ENCODE measurements at regions not wholly inside any gene's neighbourhood (a gene's known extent, or its start where the extent isn't known, plus 50 kb on each side); places are given as distances from the start of the nearest gene placed in this dataset.
"Not testable (repeated sequence)": the region's sequence is repeated elsewhere in the genome, so short reads cannot be mapped to it uniquely, and the experiment has no call there.

DNA sequence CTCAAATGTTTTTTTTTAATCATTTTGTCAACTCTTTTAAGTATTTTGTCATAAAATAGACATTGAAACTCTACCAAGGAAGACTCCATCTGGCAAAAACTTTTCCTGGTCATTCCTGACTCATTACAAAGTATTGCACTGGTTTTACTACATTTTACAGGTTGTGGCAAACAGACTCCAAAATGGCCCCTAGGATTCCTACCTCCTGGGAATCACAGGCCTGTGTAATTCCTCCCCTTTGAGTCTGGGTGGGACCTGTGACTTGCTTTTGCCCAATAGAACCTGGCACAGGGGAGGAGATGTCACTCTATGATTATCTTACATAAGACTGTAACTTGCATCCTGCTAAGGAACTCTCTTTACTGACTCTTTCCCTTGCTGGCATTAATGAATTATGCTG lies 123.6 kb upstream of the KCNJ6 start:
- no peak for DNase-seq (ENCODE audit: low spot score)

- DNase-seq (ENCODE audit: low spot score): no peak
Measured at GRCh38 chr21:38041493-38041892, 125.2 kb upstream of the KCNJ6 start.

GRCh38 chr21:38042246-38042645 lies 126.0 kb upstream of the KCNJ6 start:
- no peak for DNase-seq (ENCODE audit: low spot score)

DNA sequence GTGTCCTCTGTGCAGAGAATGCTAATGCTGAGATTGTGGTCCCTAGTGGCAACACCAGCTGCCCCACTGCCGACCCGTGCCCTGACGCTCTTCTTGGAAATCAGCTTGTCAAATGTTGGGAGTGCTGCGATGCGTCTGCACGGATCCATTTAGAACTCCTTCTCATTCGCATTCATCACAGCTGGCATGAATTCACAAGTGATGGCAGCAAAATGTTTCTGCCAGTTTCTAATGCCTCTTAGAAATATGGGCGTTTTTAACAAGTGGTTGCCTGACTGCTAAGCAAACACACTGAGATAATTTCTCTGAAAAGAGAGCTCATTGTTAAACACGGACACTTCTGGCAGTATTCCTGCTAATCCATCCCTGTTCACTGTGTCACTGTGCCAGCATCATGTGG lies 131.9 kb upstream of the KCNJ6 start:
- no peak for DNase-seq (ENCODE audit: low spot score)

DNA sequence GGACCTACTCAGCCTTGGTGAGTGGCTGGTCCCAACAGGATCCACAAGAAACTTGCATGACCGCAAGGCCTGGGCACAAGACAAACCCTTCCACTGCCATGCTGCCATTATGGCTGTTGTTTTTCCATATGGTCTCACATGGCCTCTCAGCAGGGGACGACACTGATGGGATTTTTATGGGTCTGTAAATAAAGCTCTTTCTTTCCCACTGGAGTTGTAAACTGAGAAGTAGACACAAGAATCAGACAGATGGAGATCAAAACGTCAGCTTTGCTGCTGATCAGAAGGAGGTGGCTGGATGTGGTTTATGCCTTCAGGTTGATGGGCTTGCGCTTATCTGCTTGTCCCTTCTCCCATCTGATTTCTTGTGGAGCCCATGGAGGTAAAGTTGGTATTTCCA lies 138.1 kb upstream of the KCNJ6 start:
- no peak for DNase-seq (ENCODE audit: low spot score)

DNA sequence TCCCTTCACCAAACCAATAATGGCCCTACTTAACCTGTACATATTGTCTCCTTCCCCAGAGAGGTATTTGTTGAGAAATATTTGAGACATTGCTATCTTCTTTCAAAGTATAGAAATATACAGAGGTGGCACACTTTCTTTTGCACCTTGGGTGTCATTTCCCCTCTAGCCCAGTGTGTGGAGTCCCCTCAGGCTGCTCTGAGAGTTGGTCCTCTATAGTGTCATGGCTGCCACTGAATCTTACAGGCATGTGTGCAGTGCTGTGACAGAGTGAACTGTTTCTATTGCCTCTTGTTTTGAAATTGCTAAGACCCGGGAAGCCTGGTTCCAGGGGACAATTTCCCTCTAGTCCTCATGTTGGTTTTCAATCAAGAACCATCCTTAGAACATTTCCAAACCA lies 140.2 kb upstream of the KCNJ6 start:
- no peak for DNase-seq (ENCODE audit: low spot score)

GRCh38 chr21:38057626-38058025 lies 141.4 kb upstream of the KCNJ6 start:
- DNase-seq (ENCODE audit: low spot score): no peak

- DNase-seq (ENCODE audit: low spot score): no peak
Measured at GRCh38 chr21:38060533-38060932, 144.3 kb upstream of the KCNJ6 start.

- no peak for DNase-seq (ENCODE audit: low spot score)
Measured at GRCh38 chr21:38067086-38067739, 151.0 kb upstream of the KCNJ6 start.

DNA sequence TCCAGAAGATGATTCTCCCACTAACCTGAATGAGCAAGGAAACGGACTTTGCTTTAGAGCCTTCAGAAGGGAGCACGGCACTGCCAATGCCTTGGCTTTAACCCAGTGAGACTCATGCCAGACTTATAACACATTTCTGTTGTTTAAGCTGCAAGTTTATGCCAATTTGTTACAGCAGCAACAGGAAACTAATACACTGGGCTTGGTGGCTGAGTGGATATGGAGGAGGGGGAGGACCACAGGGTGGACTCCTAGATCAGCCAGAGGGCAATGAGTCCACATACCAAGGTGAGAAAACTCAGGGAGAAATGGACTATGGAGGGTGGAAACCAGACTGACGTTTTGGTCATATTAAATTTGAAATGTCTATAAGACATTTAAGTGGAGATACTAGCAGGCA lies 156.2 kb upstream of the KCNJ6 start:
- DNase-seq (ENCODE audit: low spot score): no peak

GRCh38 chr21:38075833-38076587 lies 159.8 kb upstream of the KCNJ6 start:
- DNase-seq (ENCODE audit: low spot score): no peak

DNA sequence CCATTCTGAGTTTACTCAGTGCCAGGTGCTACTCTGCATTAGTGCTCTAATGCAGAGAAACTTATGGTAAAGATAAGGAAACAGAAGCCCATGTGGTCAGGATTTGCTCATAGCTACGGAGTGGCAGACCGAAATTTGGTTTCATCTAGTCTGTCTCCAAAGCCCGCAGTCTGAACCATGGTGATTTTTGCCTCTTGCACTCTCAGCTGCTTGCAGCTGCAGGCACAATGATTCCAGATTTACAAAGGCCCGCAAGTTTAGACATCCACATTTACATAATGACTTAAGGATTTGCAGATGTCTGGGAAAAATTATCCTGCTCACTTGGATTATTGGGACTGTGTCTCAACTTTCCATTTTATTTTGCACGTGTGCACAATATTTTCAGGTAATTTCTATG lies 161.3 kb upstream of the KCNJ6 start:
- no peak for DNase-seq (ENCODE audit: low spot score)

DNA sequence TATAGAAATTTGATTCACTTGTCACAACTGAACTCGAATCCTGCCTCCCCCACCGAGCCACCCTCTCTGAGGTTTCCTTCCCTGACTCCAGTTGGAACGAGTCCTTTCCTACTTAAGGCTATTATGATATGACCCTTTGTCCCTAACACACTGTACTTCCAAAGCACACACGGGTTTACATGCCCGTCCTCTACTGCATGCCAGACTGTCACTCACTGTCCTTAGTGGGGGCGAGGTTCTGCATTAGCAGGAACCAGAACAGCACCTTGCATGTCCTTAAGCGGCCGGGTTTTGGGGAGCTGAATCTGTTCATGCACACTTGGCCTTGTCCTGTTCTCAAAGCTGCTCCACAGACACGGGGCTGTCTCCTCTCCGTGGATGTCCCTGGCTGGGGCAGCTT lies 164.6 kb upstream of the KCNJ6 start:
- no peak for DNase-seq (ENCODE audit: low spot score)

DNA sequence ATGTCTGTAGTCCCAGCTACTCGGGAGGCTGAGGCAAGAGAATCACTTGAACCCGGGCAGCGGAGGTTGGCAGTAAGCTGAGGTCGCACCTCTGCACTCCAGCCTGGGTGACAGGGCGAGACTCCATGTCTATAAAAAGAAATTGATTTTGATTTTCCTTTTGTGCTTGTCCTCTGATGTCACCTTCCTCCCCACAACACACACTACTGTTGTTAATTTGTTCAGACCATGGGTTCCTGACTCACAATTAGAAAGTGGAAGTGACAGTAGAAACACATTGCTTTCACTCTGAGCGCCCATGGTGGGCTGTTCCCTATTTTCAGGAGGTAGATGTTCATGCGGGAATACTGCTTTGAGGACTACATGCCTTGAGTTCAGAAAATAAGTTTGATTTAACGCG lies 165.5 kb upstream of the KCNJ6 start:
- DNase-seq (ENCODE audit: low spot score): no peak

- DNase-seq (ENCODE audit: low spot score): no peak
Measured at GRCh38 chr21:38082936-38083485, 166.8 kb upstream of the KCNJ6 start.

GRCh38 chr21:38083535-38083934 lies 167.3 kb upstream of the KCNJ6 start:
- DNase-seq (ENCODE audit: low spot score): no peak

- no peak for DNase-seq (ENCODE audit: low spot score)
Measured at GRCh38 chr21:38086580-38086979, 170.2 kb upstream of the KCNJ15 start.

GRCh38 chr21:38088916-38089762 lies 167.7 kb upstream of the KCNJ15 start:
- no peak for DNase-seq (ENCODE audit: low spot score)

- DNase-seq (ENCODE audit: low spot score): no peak
Measured at GRCh38 chr21:38089763-38090046, 167.1 kb upstream of the KCNJ15 start.

- not testable (repeated sequence) for DNase-seq (ENCODE audit: low spot score)
Measured at GRCh38 chr21:38091061-38091460, 165.7 kb upstream of the KCNJ15 start.

- DNase-seq (ENCODE audit: low spot score): no peak
Measured at GRCh38 chr21:38092051-38092450, 164.7 kb upstream of the KCNJ15 start.

DNA sequence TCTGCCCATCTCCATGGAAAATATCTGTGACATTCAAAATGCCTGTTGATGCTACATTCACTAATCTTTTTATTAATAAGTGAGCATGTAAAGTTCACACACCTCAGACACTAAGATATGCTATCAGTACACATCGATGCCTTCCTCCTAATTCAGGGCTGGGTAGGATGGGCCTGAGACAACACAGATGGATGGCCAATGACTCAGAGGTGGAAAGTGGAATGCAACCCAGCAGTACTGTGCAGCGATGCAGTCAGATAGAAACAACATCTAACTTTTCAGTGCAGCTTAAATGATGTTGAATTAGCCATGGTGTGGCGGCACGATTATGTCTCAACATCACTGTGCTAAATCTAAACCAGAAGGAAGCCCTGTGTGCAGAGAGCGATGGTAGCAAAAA lies 161.6 kb upstream of the KCNJ15 start:
- DNase-seq (ENCODE audit: low spot score): no peak

DNA sequence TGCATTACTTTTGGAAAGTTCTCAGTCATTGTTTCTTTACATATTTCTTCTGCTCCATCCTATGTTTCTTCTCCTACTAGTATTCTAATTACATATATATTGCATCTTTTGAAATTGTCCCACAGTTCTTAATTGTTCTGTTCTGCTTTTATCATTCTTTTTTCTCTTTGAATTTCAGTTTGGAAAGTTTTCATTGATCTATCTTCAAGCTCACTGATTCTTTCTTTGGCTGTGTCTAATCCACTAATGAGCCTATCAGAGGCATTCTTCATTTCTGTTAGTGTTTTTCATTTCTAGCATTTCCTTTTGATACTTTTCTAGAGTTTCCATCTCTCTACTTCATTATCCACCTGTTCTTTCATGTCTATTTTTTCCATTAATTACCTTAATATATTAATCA lies 159.0 kb upstream of the KCNJ15 start:
- no peak for DNase-seq (ENCODE audit: low spot score)

Measured in HT-29 (cell line).